Activated CD4-positive, alpha-beta memory T cell treated with anti-CD3 and anti-CD28 coated beads, Interleukin-2, amount 10 ng/mL, durations not matched to agents 7 days and 5 days (primary cell): ENCODE measurements at regions not wholly inside any gene's neighbourhood (a gene's known extent, or its start where the extent isn't known, plus 50 kb on each side); places are given as distances from the start of the nearest gene placed in this dataset.

Experiments
- CTCF ChIA-PET: fragments of 350-600 bp; sonication (Branson Sonifier 250); formaldehyde crosslinking; loops from one replicate; lab custom pipeline; 2021; ENCODE audit warnings: antibody characterized with exemption, inconsistent platforms; lab: Charles Lee
- POLR2A ChIA-PET: fragments of 350-600 bp; sonication (Branson Sonifier 250); formaldehyde crosslinking; loops from one replicate; lab custom pipeline; 2021; ENCODE audit warnings: antibody characterized with exemption; lab: Charles Lee
- DNase-seq: peaks from one replicate; pipeline ENCODE4 v3.0.0-alpha.2; 2020
- H3K27ac Mint-ChIP-seq: one replicate; pipeline ENCODE4 v1.8.0; 2021; ENCODE audit warnings: mild to moderate bottlenecking, mixed read lengths
- H3K27me3 Mint-ChIP-seq: one replicate; pipeline ENCODE4 v1.8.0; 2021; ENCODE audit warnings: mixed read lengths
- H3K36me3 Mint-ChIP-seq: one replicate; pipeline ENCODE4 v1.8.0; 2021; ENCODE audit warnings: low read depth, mixed read lengths
- H3K4me1 Mint-ChIP-seq: one replicate; pipeline ENCODE4 v1.8.0; 2021; ENCODE audit warnings: mixed read lengths
- H3K4me3 Mint-ChIP-seq: one replicate; pipeline ENCODE4 v1.8.0; 2021; ENCODE audit warnings: mild to moderate bottlenecking, mixed read lengths
- H3K9me3 Mint-ChIP-seq: one replicate; pipeline ENCODE4 v1.8.0; 2021; ENCODE audit warnings: mixed read lengths

GRCh38 chr11:127726367-127726766 is 725.8 kb upstream of the KIRREL3 start:
- no peak for DNase-seq
- Mint-ChIP-seq H3K36me3 (no peaks in the 10 kb centered on the region), H3K4me1 (no peaks in the 10 kb centered on the region), H3K27ac (no peak overlapping the region), H3K4me3 (no peak overlapping the region), H3K9me3 (peaks cover 4% of the 10 kb centered on the region), H3K27me3 (no peaks in the 10 kb centered on the region)
- POLR2A ChIA-PET = no interaction called here
- CTCF ChIA-PET = no interaction called here

GRCh38 chr11:127723714-127724113 is 723.1 kb upstream of the KIRREL3 start:
- no peaks in the 10 kb centered on the region for H3K9me3 Mint-ChIP-seq
- no peaks in the 10 kb centered on the region for H3K4me1 Mint-ChIP-seq
- H3K27ac Mint-ChIP-seq = no peak overlapping the region
- ChIA-PET CTCF (no interaction called here), POLR2A (no interaction called here)
- no peak for DNase-seq
- no peak overlapping the region for H3K4me3 Mint-ChIP-seq
- no peaks in the 10 kb centered on the region for H3K27me3 Mint-ChIP-seq
- no peaks in the 10 kb centered on the region for H3K36me3 Mint-ChIP-seq

- CTCF ChIA-PET = no interaction called here
- H3K36me3 Mint-ChIP-seq = no peaks in the 10 kb centered on the region
- DNase-seq = no peak
- no peaks in the 10 kb centered on the region for H3K27me3 Mint-ChIP-seq
- H3K27ac Mint-ChIP-seq = no peak overlapping the region
- POLR2A ChIA-PET = no interaction called here
- H3K4me3 Mint-ChIP-seq = no peak overlapping the region
- no peaks in the 10 kb centered on the region for H3K4me1 Mint-ChIP-seq
- H3K9me3 Mint-ChIP-seq = no peaks in the 10 kb centered on the region
These were observed 712.7 kb upstream of the KIRREL3 start for GRCh38 chr11:127713226-127713625.

- CTCF ChIA-PET = no interaction called here
- H3K4me3 Mint-ChIP-seq = no peak overlapping the region
- H3K27ac Mint-ChIP-seq = no peak overlapping the region
- POLR2A ChIA-PET = no interaction called here
- no peaks in the 10 kb centered on the region for H3K27me3 Mint-ChIP-seq
- no peaks in the 10 kb centered on the region for H3K9me3 Mint-ChIP-seq
- no peaks in the 10 kb centered on the region for H3K36me3 Mint-ChIP-seq
- no peak for DNase-seq
- H3K4me1 Mint-ChIP-seq = no peaks in the 10 kb centered on the region
These were observed 711.2 kb upstream of the KIRREL3 start for GRCh38 chr11:127711748-127712147.

- POLR2A ChIA-PET = no interaction called here
- Mint-ChIP-seq H3K27ac (no peak overlapping the region), H3K36me3 (no peaks in the 10 kb centered on the region), H3K9me3 (no peaks in the 10 kb centered on the region), H3K4me1 (no peaks in the 10 kb centered on the region), H3K4me3 (no peak overlapping the region), H3K27me3 (no peaks in the 10 kb centered on the region)
- CTCF ChIA-PET = no interaction called here
- no peak for DNase-seq
These were observed 710.3 kb upstream of the KIRREL3 start for GRCh38 chr11:127710831-127711230.

GRCh38 chr11:127709960-127710359 is 709.4 kb upstream of the KIRREL3 start:
- POLR2A ChIA-PET = no interaction called here

GRCh38 chr11:127693686-127694085 is 693.1 kb upstream of the KIRREL3 start:
- Mint-ChIP-seq H3K36me3 (no peaks in the 10 kb centered on the region), H3K4me3 (no peak overlapping the region), H3K4me1 (no peaks in the 10 kb centered on the region), H3K9me3 (no peaks in the 10 kb centered on the region), H3K27me3 (no peaks in the 10 kb centered on the region), H3K27ac (no peak overlapping the region)
- DNase-seq = no peak
- ChIA-PET CTCF (no interaction called here), POLR2A (no interaction called here)

More at GRCh38 chr11:127709960-127710359, 709.4 kb upstream of the KIRREL3 start:
- Mint-ChIP-seq H3K27me3 (no peaks in the 10 kb centered on the region), H3K27ac (no peak overlapping the region), H3K9me3 (no peaks in the 10 kb centered on the region), H3K4me3 (no peak overlapping the region), H3K36me3 (no peaks in the 10 kb centered on the region), H3K4me1 (no peaks in the 10 kb centered on the region)
- CTCF ChIA-PET = no interaction called here
- no peak for DNase-seq

GRCh38 chr11:127683321-127683720 is 682.8 kb upstream of the KIRREL3 start:
- H3K4me3 Mint-ChIP-seq = no peak overlapping the region
- H3K27me3 Mint-ChIP-seq = no peaks in the 10 kb centered on the region
- CTCF ChIA-PET = no interaction called here
- H3K9me3 Mint-ChIP-seq = no peaks in the 10 kb centered on the region
- no peaks in the 10 kb centered on the region for H3K36me3 Mint-ChIP-seq
- H3K27ac Mint-ChIP-seq = no peak overlapping the region
- POLR2A ChIA-PET = no interaction called here
- no peaks in the 10 kb centered on the region for H3K4me1 Mint-ChIP-seq
- no peak for DNase-seq

DNA sequence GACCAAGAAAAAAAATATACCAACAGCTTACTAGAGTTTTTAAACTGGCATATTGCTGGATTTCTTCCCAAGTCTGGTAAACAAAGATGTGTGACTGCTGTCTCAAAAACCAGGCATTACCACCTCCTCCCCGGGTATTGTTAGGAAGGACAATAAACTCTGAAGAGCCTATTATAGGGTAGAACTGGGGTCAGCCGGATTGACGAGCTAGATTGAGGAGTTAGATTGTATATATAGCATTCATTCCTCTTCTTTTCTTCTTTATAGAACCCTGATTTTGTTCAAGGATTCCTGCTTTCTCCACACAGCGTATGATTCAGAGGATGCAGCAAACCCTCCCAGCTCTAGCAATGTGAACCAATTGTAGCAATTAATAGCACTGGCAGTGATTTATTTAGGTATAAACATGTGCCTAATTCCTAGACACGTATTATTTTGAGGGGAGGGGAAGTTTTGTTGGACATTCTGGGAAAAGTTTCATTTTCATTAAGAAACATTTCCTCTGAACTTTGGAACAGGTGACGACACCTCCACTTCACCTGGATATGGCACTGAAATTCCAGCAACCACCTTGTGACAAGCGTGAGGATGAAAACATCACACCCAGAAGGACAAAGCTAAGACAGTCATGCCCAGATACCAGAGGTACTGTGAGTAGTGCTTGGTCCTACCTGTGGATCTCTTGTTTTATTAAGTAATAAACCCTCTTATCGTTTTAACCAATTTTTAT is 679.4 kb upstream of the KIRREL3 start:
- ChIA-PET CTCF (no interaction called here), POLR2A (no interaction called here)
- no peaks in the 10 kb centered on the region for H3K36me3 Mint-ChIP-seq
- no peaks in the 10 kb centered on the region for H3K4me1 Mint-ChIP-seq
- DNase-seq = no peak
- H3K27me3 Mint-ChIP-seq = no peaks in the 10 kb centered on the region
- H3K9me3 Mint-ChIP-seq = no peaks in the 10 kb centered on the region
- H3K4me3 Mint-ChIP-seq = no peak overlapping the region
- no peak overlapping the region for H3K27ac Mint-ChIP-seq

DNA sequence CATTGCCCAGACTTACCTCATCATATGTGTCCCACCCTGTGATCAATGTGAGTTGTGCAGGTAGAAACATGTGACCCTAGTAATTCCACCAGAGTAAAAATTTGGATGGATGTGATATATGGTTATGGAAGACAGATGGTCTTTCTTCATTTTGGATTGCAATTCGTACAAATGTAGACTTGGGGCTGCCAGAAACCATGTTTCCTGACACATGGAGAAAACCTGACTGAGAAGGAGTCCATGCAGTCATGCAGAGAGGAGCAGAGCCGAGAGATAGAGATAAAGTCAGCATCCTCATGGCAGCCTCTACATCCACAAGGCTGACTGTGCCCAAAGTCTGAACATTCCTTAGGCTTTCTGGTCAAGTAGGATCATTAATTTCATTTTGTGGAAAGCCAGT is 678.1 kb upstream of the KIRREL3 start:
- Mint-ChIP-seq H3K9me3 (no peaks in the 10 kb centered on the region), H3K36me3 (no peaks in the 10 kb centered on the region), H3K27me3 (no peaks in the 10 kb centered on the region), H3K4me1 (no peaks in the 10 kb centered on the region), H3K4me3 (no peak overlapping the region), H3K27ac (no peak overlapping the region)
- ChIA-PET CTCF (no interaction called here), POLR2A (no interaction called here)
- no peak for DNase-seq

DNA sequence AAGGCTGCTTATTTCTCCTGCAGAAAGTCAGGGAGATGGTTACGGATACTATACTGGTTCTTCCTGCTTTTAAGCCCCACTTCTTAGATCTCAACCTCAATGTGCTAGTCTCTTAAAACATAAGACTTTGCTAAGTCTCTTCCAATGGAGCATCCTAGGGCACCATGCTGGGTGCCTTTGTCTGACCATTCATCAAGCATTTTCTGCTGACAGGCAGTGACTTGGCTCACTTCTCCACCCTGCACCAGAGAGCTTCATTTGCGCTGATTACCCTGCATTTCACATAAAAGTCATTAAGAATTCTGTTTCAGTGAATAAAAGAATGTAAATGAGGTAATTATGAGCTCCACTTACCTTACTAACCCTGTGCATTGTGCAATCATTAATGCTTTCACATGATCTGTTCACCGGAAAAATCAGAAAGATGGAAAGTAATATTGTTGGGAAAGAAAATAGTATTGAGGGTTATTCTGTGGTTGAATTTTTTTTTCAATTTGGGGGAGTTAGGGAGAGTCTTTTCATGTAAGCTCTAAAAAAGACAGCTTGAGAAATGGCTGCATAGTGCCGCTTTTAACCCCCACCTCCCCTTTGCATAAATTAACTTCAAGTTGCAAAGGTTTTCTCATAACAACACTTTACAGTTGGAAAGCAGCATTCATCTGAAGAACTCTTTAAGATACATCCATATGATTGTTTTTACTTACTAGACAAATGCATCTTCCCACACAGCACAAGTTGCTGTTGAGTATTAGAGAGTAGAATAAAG is 677.3 kb upstream of the KIRREL3 start:
- H3K36me3 Mint-ChIP-seq = no peaks in the 10 kb centered on the region
- CTCF ChIA-PET = no interaction called here

GRCh38 chr11:127675581-127675980 is 675.0 kb upstream of the KIRREL3 start:
- H3K36me3 Mint-ChIP-seq = no peaks in the 10 kb centered on the region
- ChIA-PET POLR2A (no interaction called here), CTCF (no interaction called here)
- no peak overlapping the region for H3K27ac Mint-ChIP-seq
- no peak overlapping the region for H3K4me3 Mint-ChIP-seq
- no peak for DNase-seq
- no peaks in the 10 kb centered on the region for H3K4me1 Mint-ChIP-seq
- no peaks in the 10 kb centered on the region for H3K9me3 Mint-ChIP-seq
- H3K27me3 Mint-ChIP-seq = no peaks in the 10 kb centered on the region

More for the DNA sequence above, 677.3 kb upstream of the KIRREL3 start:
- Mint-ChIP-seq H3K9me3 (no peaks in the 10 kb centered on the region), H3K4me3 (no peak overlapping the region), H3K4me1 (no peaks in the 10 kb centered on the region), H3K27ac (no peak overlapping the region), H3K27me3 (no peaks in the 10 kb centered on the region)
- POLR2A ChIA-PET = no interaction called here
- DNase-seq = no peak

- no peak for DNase-seq
- Mint-ChIP-seq H3K27ac (no peak overlapping the region), H3K4me3 (no peak overlapping the region), H3K9me3 (no peaks in the 10 kb centered on the region), H3K4me1 (no peaks in the 10 kb centered on the region), H3K36me3 (no peaks in the 10 kb centered on the region), H3K27me3 (no peaks in the 10 kb centered on the region)
- POLR2A ChIA-PET = no interaction called here
- CTCF ChIA-PET = no interaction called here
These were observed 674.2 kb upstream of the KIRREL3 start for GRCh38 chr11:127674754-127675153.
